ENCODE measurements at regions not wholly inside any gene's neighbourhood (a gene's known extent, or its start where the extent isn't known, plus 50 kb on each side); places are given as distances from the start of the nearest gene placed in this dataset.

DNA sequence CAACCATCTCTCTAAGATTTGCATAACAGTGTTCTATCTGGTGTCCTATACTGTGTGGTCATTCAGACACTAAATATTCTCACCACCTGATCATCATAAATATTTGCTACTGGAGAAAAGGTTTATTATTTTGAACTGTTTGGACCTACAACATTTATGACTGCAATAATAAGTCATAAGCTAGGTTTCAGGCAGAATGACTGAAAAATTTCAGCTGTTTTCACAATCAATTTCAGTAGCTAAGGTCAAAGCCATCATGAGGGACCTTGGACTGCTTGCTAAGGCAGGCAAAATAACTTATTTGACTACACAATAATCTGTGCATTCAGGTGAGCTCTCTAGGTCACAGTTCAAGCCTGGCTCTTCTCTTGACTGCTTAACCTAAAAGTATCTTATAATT lies 425.5 kb upstream of the CDH2 start:
- TF ChIP-seq CTCF (IDR thresholded peaks at IDR 0.05; ENCODE audit: borderline replicate concordance, extremely low read depth, low read length, poor library complexity, severe bottlenecking), result no peak
- TF ChIP-seq EZH2 (IDR thresholded peaks at IDR 0.05; ENCODE audit: borderline replicate concordance, low read depth, low read length, severe bottlenecking), result no peak
